GM12891 (cell line): ENCODE measurements at regions not wholly inside any gene's neighbourhood (a gene's known extent, or its start where the extent isn't known, plus 50 kb on each side); places are given as distances from the start of the nearest gene placed in this dataset.

Source experiments
- PAX5 ChIP-seq: IDR thresholded peaks from 2 replicates; pipeline ENCODE4 v1.6.1; 2011; ENCODE audit warnings: low read length, moderate library complexity, mild to moderate bottlenecking; ENCODE audit not compliant: insufficient read depth, severe bottlenecking
- POLR2A ChIP-seq: IDR thresholded peaks from 2 replicates; pipeline ENCODE4 v1.6.1; 2011; ENCODE audit warnings: low read depth, low read length, control low read depth
- POLR2AphosphoS5 ChIP-seq: IDR thresholded peaks from 2 replicates; pipeline ENCODE4 v1.6.1; 2011; ENCODE audit warnings: low read depth, low read length, control low read depth
- POU2F2 ChIP-seq: IDR thresholded peaks from 2 replicates; pipeline ENCODE4 v1.6.1; 2011; ENCODE audit warnings: low read depth, mild to moderate bottlenecking, control low read depth, low read length, moderate library complexity
- SPI1 ChIP-seq: IDR thresholded peaks from 2 replicates; pipeline ENCODE4 v1.6.1; 2011; ENCODE audit warnings: low read depth, low read length, control low read depth
- TAF1 ChIP-seq: IDR thresholded peaks from 2 replicates; pipeline ENCODE4 v1.6.1; 2011; ENCODE audit warnings: low read depth, low read length, control low read depth

GRCh38 chr4:100819505-100819904, 301.7 kb upstream of the EMCN start:
- no peak for TF ChIP-seq POLR2A
- TF ChIP-seq TAF1, result no peak
- no peak for TF ChIP-seq POU2F2
- no peak for TF ChIP-seq POLR2AphosphoS5
- TF ChIP-seq SPI1, result no peak
- TF ChIP-seq PAX5, result no peak
